Astrocyte of the cerebellum (primary cell): ENCODE measurements at regions not wholly inside any gene's neighbourhood (a gene's known extent, or its start where the extent isn't known, plus 50 kb on each side); places are given as distances from the start of the nearest gene placed in this dataset.

Source experiments
- DNase-seq: peaks from one replicate; pipeline ENCODE4 v3.0.0-alpha.2; 2011; ENCODE audit warnings: low read depth
- H3K4me3 ChIP-seq: 2 replicates; pipeline ENCODE4 v1.5.1; 2011; ENCODE audit warnings: mild to moderate bottlenecking, low read depth, low read length, moderate library complexity
- CTCF ChIP-seq: IDR thresholded peaks from 2 replicates; pipeline ENCODE4 v1.5.1; 2012; ENCODE audit warnings: low read length, low read depth, moderate library complexity, mild to moderate bottlenecking; ENCODE audit errors: missing control alignments
- in situ Hi-C: cut with HindIII; loops from 2 replicates; pipeline ENCODE4 v1.10.0; 2017; ENCODE audit warnings: low sequenced_read_pairs

GRCh38 chr20:21835042-21835441 is 129.6 kb downstream of the PAX1 start:
- TF ChIP-seq CTCF = no peak

GRCh38 chr20:21832442-21833385 is 127.2 kb downstream of the PAX1 start:
- in situ Hi-C loops = loop anchor here (5.0 kb wide), 1 partner anchor 50 kb away; no protein-coding TSS in a partner anchor
- DNase-seq = no peak
- no peak overlapping the region for H3K4me3 ChIP-seq
- no peak for TF ChIP-seq CTCF

More at GRCh38 chr20:21835042-21835441, 129.6 kb downstream of the PAX1 start:
- no peak for DNase-seq
- in situ Hi-C loops = no loop called here
- no peak overlapping the region for H3K4me3 ChIP-seq

- no peak for TF ChIP-seq CTCF
- in situ Hi-C loops = no loop called here
- no peak overlapping the region for H3K4me3 ChIP-seq
- no peak for DNase-seq
Measured at GRCh38 chr20:21826976-21827375, 121.5 kb downstream of the PAX1 start.

GRCh38 chr20:21821358-21821757 is 115.9 kb downstream of the PAX1 start:
- in situ Hi-C loops = no loop called here
- no peak overlapping the region for H3K4me3 ChIP-seq
- no peak for TF ChIP-seq CTCF
- DNase-seq = no peak

- in situ Hi-C loops = no loop called here
- TF ChIP-seq CTCF = no peak
- no peak for DNase-seq
- no peak overlapping the region for H3K4me3 ChIP-seq
Measured at GRCh38 chr20:21820688-21821087, 115.2 kb downstream of the PAX1 start.

- TF ChIP-seq CTCF = no peak
- H3K4me3 ChIP-seq = no peak overlapping the region
- in situ Hi-C loops = no loop called here
- no peak for DNase-seq
Measured at GRCh38 chr20:21820045-21820444, 114.6 kb downstream of the PAX1 start.
